HG02870 (cell line): ENCODE measurements at regions not wholly inside any gene's neighbourhood (a gene's known extent, or its start where the extent isn't known, plus 50 kb on each side); places are given as distances from the start of the nearest gene placed in this dataset.
"Not testable (repeated sequence)": the region's sequence is repeated elsewhere in the genome, so short reads cannot be mapped to it uniquely, and the experiment has no call there.

Experiments used
- ATAC-seq: cut with Tn5 transposase; IDR thresholded peaks from one replicate; pipeline ENCODE4 v1.9.1; 2021; ENCODE audit warnings: mild to moderate bottlenecking, moderate library complexity; ENCODE audit not compliant: unreplicated experiment

GRCh38 chr19:31444931-31445330 is 95.7 kb upstream of the TSHZ3 start:
- no peak for ATAC-seq

- no peak for ATAC-seq
These were observed 96.2 kb upstream of the TSHZ3 start for GRCh38 chr19:31445406-31445805.

GRCh38 chr19:31448221-31448657 is 99.0 kb upstream of the TSHZ3 start:
- no peak for ATAC-seq

GRCh38 chr19:31449379-31449778 is 100.1 kb upstream of the TSHZ3 start:
- ATAC-seq = no peak

GRCh38 chr19:31450696-31451095 is 101.5 kb upstream of the TSHZ3 start:
- no peak for ATAC-seq

GRCh38 chr19:31451686-31452330 is 102.6 kb upstream of the TSHZ3 start:
- ATAC-seq = no peak

GRCh38 chr19:31459430-31459829 is 110.2 kb upstream of the TSHZ3 start:
- ATAC-seq = no peak

- no peak for ATAC-seq
These were observed 112.7 kb upstream of the TSHZ3 start for GRCh38 chr19:31461814-31462539.

GRCh38 chr19:31470229-31470939 is 121.1 kb upstream of the TSHZ3 start:
- no peak for ATAC-seq

GRCh38 chr19:31470952-31471351 is 121.7 kb upstream of the TSHZ3 start:
- ATAC-seq = no peak

- ATAC-seq = no peak
These were observed 129.0 kb upstream of the TSHZ3 start for GRCh38 chr19:31478241-31478640.

- ATAC-seq = no peak
These were observed 134.1 kb upstream of the TSHZ3 start for GRCh38 chr19:31483226-31483857.

GRCh38 chr19:31484858-31485410 is 135.7 kb upstream of the TSHZ3 start:
- not testable (repeated sequence) for ATAC-seq

GRCh38 chr19:31485472-31485871 is 136.2 kb upstream of the TSHZ3 start:
- no peak for ATAC-seq

- no peak for ATAC-seq
These were observed 142.0 kb upstream of the TSHZ3 start for GRCh38 chr19:31491242-31491641.

GRCh38 chr19:31492050-31492449 is 142.8 kb upstream of the TSHZ3 start:
- ATAC-seq = no peak

GRCh38 chr19:31496076-31496475 is 146.8 kb upstream of the TSHZ3 start:
- no peak for ATAC-seq

GRCh38 chr19:31497709-31498108 is 148.5 kb upstream of the TSHZ3 start:
- no peak for ATAC-seq

GRCh38 chr19:31498781-31499180 is 149.5 kb upstream of the TSHZ3 start:
- ATAC-seq = no peak

GRCh38 chr19:31499281-31500196 is 150.3 kb upstream of the TSHZ3 start:
- ATAC-seq = no peak
